GM12873 (cell line): ENCODE measurements at regions not wholly inside any gene's neighbourhood (a gene's known extent, or its start where the extent isn't known, plus 50 kb on each side); places are given as distances from the start of the nearest gene placed in this dataset.

Experiments used
- TF ChIP-seq, protein P1 (sequence below): IDR thresholded peaks from 2 replicates; pipeline ENCODE4 v1.5.1; 2012; ENCODE audit warnings: low read depth, mild to moderate bottlenecking, moderate library complexity, low read length, control low read depth; ENCODE audit not compliant: insufficient read depth; ENCODE audit errors: missing control alignments

DNA sequence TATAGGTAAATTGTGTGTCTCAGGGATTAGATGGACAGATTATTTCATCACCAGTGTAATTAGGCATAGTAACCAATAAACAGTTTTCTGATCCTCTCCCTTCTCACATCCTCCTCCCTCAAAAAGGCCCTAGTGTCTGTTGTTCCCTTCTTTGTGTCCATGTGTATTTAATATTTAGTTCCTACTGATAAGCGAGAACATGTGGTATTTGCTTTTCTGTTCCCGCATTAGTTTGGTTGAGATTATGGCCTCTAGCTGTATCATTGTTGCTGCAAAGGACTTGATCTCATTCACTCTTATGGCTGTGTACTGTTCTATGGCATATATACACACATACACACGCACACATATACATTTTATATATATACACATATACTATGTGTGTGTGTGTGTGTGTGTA is 866.2 kb downstream of the CCDC85A start:
- TF ChIP-seq, protein P1, sequence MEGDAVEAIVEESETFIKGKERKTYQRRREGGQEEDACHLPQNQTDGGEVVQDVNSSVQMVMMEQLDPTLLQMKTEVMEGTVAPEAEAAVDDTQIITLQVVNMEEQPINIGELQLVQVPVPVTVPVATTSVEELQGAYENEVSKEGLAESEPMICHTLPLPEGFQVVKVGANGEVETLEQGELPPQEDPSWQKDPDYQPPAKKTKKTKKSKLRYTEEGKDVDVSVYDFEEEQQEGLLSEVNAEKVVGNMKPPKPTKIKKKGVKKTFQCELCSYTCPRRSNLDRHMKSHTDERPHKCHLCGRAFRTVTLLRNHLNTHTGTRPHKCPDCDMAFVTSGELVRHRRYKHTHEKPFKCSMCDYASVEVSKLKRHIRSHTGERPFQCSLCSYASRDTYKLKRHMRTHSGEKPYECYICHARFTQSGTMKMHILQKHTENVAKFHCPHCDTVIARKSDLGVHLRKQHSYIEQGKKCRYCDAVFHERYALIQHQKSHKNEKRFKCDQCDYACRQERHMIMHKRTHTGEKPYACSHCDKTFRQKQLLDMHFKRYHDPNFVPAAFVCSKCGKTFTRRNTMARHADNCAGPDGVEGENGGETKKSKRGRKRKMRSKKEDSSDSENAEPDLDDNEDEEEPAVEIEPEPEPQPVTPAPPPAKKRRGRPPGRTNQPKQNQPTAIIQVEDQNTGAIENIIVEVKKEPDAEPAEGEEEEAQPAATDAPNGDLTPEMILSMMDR, result no peak

DNA sequence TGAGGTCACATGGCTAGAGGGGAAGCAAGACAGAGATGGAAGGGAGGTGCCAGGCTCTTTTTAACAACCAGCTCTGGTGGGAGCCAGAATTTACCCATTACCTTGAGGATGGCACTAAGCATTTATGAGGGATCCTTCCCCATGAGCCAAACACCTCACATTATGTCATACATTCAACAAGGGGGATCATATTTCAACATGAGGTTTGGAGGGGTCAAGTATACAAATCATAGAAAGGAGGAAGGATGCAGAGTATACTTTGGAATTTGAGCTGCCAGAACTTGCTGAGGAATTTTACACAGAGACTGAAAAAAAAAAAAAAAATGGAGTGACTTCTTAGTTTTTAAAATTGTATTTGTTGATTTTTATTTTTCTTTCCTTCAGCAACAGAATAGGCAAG is 891.4 kb downstream of the CCDC85A start:
- TF ChIP-seq, protein P1, result no peak

DNA sequence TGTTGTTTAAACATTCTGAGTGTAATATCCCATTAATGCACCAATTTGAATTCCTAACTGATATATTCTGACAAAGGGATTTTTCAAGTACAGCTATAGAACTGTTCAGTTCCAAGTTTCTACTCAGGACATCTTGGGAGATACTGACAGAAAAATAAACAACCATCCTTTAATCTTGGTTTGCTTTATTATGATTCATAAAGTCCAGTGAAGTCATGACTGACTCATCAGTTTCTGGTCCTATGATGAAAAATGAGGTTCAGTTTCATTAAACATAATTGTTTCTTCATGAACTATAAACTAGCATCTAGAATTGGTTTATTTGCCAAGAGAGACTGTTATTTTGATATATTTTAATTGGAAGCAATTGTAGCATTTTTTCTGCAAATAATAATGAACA is 896.2 kb downstream of the CCDC85A start:
- TF ChIP-seq, protein P1, result no peak

DNA sequence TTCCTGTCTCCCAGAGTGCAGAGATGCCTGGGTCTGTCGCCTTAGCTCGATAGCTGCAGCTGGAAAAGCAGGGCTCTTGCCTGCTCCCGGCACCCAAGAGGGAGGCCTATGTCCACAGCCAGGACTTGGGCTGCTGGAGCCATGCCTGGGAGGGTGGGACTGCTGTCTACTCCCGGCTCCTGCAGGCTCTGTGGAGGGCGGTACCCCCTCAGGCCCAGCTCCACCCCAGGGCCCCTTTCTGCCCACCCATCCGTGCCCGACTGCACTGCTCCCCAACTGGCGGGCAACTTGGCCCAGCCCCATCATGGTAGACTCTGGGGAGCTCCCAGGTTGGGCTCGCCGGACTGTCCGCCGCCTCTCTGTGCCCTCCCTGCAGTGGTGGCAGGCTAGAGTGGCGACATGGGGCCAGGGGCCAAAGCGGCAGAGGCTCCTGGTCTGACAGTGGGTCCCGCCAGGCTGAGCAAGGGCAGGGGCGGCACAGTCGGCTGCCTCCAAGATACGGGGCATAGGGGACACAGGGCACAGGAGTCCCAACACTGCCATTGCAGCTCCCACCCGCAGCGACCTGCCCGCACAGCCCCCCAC is 901.0 kb downstream of the CCDC85A start:
- TF ChIP-seq, protein P1, result no peak

DNA sequence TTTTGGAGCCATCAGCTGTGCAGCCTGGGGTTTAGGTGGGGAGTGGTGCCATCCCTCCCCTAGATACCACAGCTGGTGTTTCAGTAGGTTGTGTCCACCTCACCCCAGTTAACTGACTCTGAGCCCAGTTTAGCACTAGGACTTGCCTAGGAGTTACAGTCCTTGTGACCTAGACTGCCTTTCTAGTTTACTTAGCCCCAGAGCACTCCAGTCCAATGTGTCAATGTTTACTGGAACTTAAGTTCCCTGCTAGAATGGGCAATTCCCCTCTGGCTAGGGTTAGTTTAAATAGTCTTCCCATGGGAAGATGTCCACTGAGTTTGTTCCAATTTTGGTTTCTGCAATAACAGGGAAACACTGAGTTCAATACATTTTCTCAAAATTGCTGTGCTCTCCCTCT is 909.2 kb downstream of the CCDC85A start:
- TF ChIP-seq, protein P1, result no peak

DNA sequence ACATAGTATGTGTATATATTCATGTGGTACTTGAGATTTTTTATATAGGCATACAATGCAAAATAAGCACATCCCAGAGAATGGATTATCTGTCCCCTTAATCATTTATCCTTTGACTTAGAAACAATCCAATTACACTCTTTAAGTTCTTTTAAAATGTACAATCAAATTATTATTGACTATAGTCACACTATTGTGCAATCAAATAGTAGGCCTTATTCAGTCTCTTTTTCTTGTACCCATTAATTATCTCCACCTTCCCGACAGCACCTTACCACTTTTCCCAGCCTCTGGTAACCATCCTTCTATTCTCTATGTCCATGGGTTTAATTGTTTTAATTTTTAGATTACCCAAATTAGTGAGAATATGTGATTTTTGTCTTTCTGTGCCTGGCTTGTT is 914.1 kb downstream of the CCDC85A start:
- TF ChIP-seq, protein P1, result no peak

DNA sequence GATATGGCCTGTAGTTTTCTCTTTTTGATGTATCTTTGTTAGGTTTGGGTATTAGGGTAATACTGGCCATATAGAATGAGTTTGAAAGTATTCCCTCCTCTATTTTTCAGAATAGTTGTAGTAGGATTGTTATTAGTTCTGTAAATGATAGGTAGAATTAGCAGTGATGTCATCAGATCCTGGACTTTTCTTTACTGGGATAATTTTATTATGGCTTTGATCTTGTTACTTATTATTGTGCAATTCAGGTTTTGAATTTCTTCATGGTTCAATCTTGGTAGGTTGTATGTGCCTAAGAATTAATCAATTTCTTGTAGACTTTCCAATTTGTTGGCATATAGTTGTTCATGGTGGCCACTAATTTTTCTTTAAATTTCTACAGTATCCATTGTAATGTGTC is 916.6 kb downstream of the CCDC85A start:
- TF ChIP-seq, protein P1, result no peak
